Liver (tissue), 8 donors: ENCODE measurements at regions not wholly inside any gene's neighbourhood (a gene's known extent, or its start where the extent isn't known, plus 50 kb on each side); places are given as distances from the start of the nearest gene placed in this dataset.

Experiments used
- DNase-seq: peaks from one replicate; pipeline ENCODE4 v3.0.0-alpha.2; 2017; ENCODE audit warnings: low spot score
- H3K27ac ChIP-seq, 2 donors: one replicate each; pipeline ENCODE4 v1.7.0; 2013; ENCODE audit warnings: inconsistent platforms in 2 of 2, low read length in 2 of 2, control low read depth in 1 of 2, low read depth in 1 of 2, mild to moderate bottlenecking in 1 of 2
- H3K27me3 ChIP-seq, 4 donors: one replicate each; pipeline versions ENCODE4 v1.6.1 to v1.7.0; 2013; ENCODE audit warnings: low read length in 3 of 4, inconsistent platforms in 1 of 4, mild to moderate bottlenecking in 1 of 4, moderate library complexity in 1 of 4; ENCODE audit not compliant: control insufficient read depth in 4 of 4, insufficient read depth in 4 of 4
- H3K36me3 ChIP-seq, 4 donors: one replicate each; pipeline versions ENCODE4 v1.6.1 to v1.7.0; 2013; ENCODE audit warnings: low read length in 3 of 4, mild to moderate bottlenecking in 3 of 4, low read depth in 1 of 4, moderate library complexity in 1 of 4; ENCODE audit not compliant: control insufficient read depth in 4 of 4, insufficient read depth in 3 of 4
- H3K4me1 ChIP-seq, 4 donors: one replicate each; pipeline versions ENCODE4 v1.6.1 to v1.7.0; 2013; ENCODE audit warnings: low read length in 3 of 4, mild to moderate bottlenecking in 3 of 4, moderate library complexity in 1 of 4; ENCODE audit not compliant: control insufficient read depth in 4 of 4, insufficient read depth in 4 of 4
- H3K4me3 ChIP-seq, 3 donors: one replicate each; pipeline versions ENCODE4 v1.6.1 to v1.7.0; 2013; ENCODE audit warnings: low read length in 3 of 3, control low read depth in 1 of 3, low read depth in 1 of 3, mild to moderate bottlenecking in 1 of 3
- H3K9ac ChIP-seq, 2 donors: one replicate each; pipeline ENCODE4 v1.7.0; 2013; ENCODE audit warnings: low read length in 2 of 2, mild to moderate bottlenecking in 2 of 2, moderate library complexity in 2 of 2, control low read depth in 1 of 2, low read depth in 1 of 2
- H3K9me3 ChIP-seq, 4 donors: one replicate each; pipeline versions ENCODE4 v1.6.1 to v1.7.0; 2013; ENCODE audit warnings: low read length in 3 of 4; ENCODE audit not compliant: control insufficient read depth in 4 of 4
- EGR1 ChIP-seq, 2 donors: IDR thresholded peaks; 2 replicates each; pipeline ENCODE4 v1.6.1; 2016 to 2018; ENCODE audit warnings: antibody characterized with exemption in 2 of 2, low read depth in 2 of 2
- FOXA1 ChIP-seq: IDR thresholded peaks from 2 replicates; pipeline ENCODE4 v1.6.1; 2016; ENCODE audit warnings: antibody characterized with exemption
- FOXA2 ChIP-seq: IDR thresholded peaks from 2 replicates; pipeline ENCODE4 v1.6.1; 2016; ENCODE audit warnings: antibody characterized with exemption
- GABPA ChIP-seq, 2 donors: IDR thresholded peaks in 1 of 2; conservative IDR thresholded peaks in 1 of 2; 2 replicates each; pipeline ENCODE4 v1.6.1; 2016; ENCODE audit warnings: antibody characterized with exemption in 2 of 2, mild to moderate bottlenecking in 1 of 2, moderate library complexity in 1 of 2
- HNF4A ChIP-seq, 2 donors: conservative IDR thresholded peaks; 2 replicates each; pipeline ENCODE4 v1.6.1; 2016; ENCODE audit warnings: antibody characterized with exemption in 2 of 2, mild to moderate bottlenecking in 2 of 2
- HNF4G ChIP-seq: IDR thresholded peaks from 2 replicates; pipeline ENCODE4 v1.6.1; 2016; ENCODE audit warnings: antibody characterized with exemption
- JUND ChIP-seq, 2 donors: IDR thresholded peaks; 2 replicates each; pipeline ENCODE4 v1.6.1; 2016; ENCODE audit warnings: antibody characterized with exemption in 2 of 2
- NR2F2 ChIP-seq: IDR thresholded peaks from 2 replicates; pipeline ENCODE4 v1.6.1; 2016; ENCODE audit warnings: antibody characterized with exemption
- RAD21 ChIP-seq, 2 donors: IDR thresholded peaks; 2 replicates each; pipeline ENCODE4 v1.6.1; 2016; ENCODE audit warnings: antibody characterized with exemption in 2 of 2, mild to moderate bottlenecking in 2 of 2
- RXRA ChIP-seq, 2 donors: IDR thresholded peaks; 2 replicates each; pipeline ENCODE4 v1.6.1; 2017 to 2018; ENCODE audit warnings: antibody characterized with exemption in 2 of 2, mild to moderate bottlenecking in 1 of 2
- SP1 ChIP-seq: IDR thresholded peaks from 2 replicates; pipeline ENCODE4 v1.6.1; 2018; ENCODE audit warnings: antibody characterized with exemption, mild to moderate bottlenecking
- TAF1 ChIP-seq: conservative IDR thresholded peaks from 2 replicates; pipeline ENCODE4 v1.6.1; 2016; ENCODE audit warnings: antibody characterized with exemption, mild to moderate bottlenecking
- YY1 ChIP-seq: IDR thresholded peaks from 2 replicates; pipeline ENCODE4 v1.6.1; 2016; ENCODE audit warnings: antibody characterized with exemption, mild to moderate bottlenecking
- WGBS: extraction: QIAGEN DNeasy Blood & Tissue Kit; methylation state at CpG from one replicate; pipeline ENCODE4 v1.1.7; 2013; 5-methylcytosine and 5-hydroxymethylcytosine counted together
- TF ChIP-seq, protein P1 (sequence below): IDR thresholded peaks from 2 replicates; pipeline ENCODE4 v1.6.1; 2016; ENCODE audit warnings: antibody characterized with exemption, mild to moderate bottlenecking
- TF ChIP-seq, protein P2 (sequence below): fragments of 150-350 bp; IDR thresholded peaks from 2 replicates; pipeline ENCODE4 v1.5.1; 2017; ENCODE audit warnings: improper control_type of control experiment, low read depth, low read length; ENCODE audit not compliant: missing input control
- TF ChIP-seq, protein P3 (sequence below): IDR thresholded peaks from 2 replicates; pipeline ENCODE4 v1.6.1; 2016; ENCODE audit warnings: antibody characterized with exemption
- TF ChIP-seq, protein P4 (sequence below): IDR thresholded peaks from 2 replicates; pipeline ENCODE4 v1.6.1; 2016; ENCODE audit warnings: antibody characterized with exemption
- TF ChIP-seq, protein P5 (sequence below): IDR thresholded peaks from 2 replicates; pipeline ENCODE4 v1.6.1; 2016; ENCODE audit warnings: antibody characterized with exemption
- donor health status: healthy.
- donor health status: healthy.
- donor health status: healthy.
- donor health status: healthy.
- donor health status: healthy.

DNA sequence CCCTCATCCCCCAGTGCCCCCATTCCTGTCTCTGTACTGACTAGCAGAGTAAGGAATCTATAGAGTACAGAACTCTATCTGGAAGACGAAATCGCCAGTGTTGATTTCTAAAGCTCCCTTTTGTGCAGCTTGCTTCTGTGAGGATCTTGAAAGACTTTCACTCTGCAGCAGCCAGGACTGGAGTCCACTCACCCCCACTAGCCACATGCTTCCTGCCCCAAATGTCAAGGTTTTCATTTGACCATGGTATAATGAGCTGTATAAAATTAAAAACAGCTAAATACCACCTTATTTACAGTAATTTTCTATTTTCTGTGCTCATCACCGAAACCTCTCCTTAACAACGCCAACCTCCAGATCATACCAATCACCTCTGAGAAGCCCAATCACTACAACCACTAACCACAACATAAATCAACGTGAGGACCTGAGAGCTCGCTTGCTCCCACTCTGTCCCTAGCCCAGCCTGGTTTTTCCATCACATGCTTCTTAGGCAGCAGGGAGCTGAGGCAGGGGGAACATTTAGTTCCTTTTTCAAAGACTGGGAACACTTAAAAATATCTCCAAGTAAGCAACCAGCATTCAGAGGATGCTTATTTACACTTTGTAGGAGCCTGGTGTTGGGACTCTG lies 56.1 kb upstream of the IRF2BP2 start:
- Histone ChIP-seq H3K27me3 (no peaks in the 10 kb centered on the region), H3K9me3 (no peaks in the 10 kb centered on the region), H3K4me1 (peaks cover under 1 to 3% (median 2%) of the 10 kb centered on the region in 4 donors), H3K4me3 (no peak overlapping the region), H3K9ac (no peak overlapping the region), H3K36me3 (no peaks in the 10 kb centered on the region), H3K27ac (no peak overlapping the region)
- TF ChIP-seq FOXA1 (no peak), FOXA2 (no peak), EGR1 (IDR thresholded peaks at IDR 0.05; ENCODE audit: low read depth in 2 of 2) (no peak), NR2F2 (no peak), TAF1 (no peak), GABPA (IDR thresholded peaks at IDR 0.05 in 1 of 2, conservative IDR thresholded peaks at IDR 0.05 in 1 of 2) (no peak), HNF4A (conservative IDR thresholded peaks at IDR 0.05) (no peak), RXRA (IDR thresholded peaks at IDR 0.05) (no peak), SP1 (no peak), HNF4G (no peak), JUND (IDR thresholded peaks at IDR 0.05) (no peak), RAD21 (IDR thresholded peaks at IDR 0.05) (no peak), YY1 (no peak)
- TF ChIP-seq, protein P1, sequence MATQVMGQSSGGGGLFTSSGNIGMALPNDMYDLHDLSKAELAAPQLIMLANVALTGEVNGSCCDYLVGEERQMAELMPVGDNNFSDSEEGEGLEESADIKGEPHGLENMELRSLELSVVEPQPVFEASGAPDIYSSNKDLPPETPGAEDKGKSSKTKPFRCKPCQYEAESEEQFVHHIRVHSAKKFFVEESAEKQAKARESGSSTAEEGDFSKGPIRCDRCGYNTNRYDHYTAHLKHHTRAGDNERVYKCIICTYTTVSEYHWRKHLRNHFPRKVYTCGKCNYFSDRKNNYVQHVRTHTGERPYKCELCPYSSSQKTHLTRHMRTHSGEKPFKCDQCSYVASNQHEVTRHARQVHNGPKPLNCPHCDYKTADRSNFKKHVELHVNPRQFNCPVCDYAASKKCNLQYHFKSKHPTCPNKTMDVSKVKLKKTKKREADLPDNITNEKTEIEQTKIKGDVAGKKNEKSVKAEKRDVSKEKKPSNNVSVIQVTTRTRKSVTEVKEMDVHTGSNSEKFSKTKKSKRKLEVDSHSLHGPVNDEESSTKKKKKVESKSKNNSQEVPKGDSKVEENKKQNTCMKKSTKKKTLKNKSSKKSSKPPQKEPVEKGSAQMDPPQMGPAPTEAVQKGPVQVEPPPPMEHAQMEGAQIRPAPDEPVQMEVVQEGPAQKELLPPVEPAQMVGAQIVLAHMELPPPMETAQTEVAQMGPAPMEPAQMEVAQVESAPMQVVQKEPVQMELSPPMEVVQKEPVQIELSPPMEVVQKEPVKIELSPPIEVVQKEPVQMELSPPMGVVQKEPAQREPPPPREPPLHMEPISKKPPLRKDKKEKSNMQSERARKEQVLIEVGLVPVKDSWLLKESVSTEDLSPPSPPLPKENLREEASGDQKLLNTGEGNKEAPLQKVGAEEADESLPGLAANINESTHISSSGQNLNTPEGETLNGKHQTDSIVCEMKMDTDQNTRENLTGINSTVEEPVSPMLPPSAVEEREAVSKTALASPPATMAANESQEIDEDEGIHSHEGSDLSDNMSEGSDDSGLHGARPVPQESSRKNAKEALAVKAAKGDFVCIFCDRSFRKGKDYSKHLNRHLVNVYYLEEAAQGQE = no peak
- TF ChIP-seq, protein P2, sequence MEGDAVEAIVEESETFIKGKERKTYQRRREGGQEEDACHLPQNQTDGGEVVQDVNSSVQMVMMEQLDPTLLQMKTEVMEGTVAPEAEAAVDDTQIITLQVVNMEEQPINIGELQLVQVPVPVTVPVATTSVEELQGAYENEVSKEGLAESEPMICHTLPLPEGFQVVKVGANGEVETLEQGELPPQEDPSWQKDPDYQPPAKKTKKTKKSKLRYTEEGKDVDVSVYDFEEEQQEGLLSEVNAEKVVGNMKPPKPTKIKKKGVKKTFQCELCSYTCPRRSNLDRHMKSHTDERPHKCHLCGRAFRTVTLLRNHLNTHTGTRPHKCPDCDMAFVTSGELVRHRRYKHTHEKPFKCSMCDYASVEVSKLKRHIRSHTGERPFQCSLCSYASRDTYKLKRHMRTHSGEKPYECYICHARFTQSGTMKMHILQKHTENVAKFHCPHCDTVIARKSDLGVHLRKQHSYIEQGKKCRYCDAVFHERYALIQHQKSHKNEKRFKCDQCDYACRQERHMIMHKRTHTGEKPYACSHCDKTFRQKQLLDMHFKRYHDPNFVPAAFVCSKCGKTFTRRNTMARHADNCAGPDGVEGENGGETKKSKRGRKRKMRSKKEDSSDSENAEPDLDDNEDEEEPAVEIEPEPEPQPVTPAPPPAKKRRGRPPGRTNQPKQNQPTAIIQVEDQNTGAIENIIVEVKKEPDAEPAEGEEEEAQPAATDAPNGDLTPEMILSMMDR = no peak
- TF ChIP-seq, protein P3, sequence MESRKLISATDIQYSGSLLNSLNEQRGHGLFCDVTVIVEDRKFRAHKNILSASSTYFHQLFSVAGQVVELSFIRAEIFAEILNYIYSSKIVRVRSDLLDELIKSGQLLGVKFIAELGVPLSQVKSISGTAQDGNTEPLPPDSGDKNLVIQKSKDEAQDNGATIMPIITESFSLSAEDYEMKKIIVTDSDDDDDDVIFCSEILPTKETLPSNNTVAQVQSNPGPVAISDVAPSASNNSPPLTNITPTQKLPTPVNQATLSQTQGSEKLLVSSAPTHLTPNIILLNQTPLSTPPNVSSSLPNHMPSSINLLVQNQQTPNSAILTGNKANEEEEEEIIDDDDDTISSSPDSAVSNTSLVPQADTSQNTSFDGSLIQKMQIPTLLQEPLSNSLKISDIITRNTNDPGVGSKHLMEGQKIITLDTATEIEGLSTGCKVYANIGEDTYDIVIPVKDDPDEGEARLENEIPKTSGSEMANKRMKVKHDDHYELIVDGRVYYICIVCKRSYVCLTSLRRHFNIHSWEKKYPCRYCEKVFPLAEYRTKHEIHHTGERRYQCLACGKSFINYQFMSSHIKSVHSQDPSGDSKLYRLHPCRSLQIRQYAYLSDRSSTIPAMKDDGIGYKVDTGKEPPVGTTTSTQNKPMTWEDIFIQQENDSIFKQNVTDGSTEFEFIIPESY = no peak
- TF ChIP-seq, protein P4, sequence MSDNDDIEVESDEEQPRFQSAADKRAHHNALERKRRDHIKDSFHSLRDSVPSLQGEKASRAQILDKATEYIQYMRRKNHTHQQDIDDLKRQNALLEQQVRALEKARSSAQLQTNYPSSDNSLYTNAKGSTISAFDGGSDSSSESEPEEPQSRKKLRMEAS = no peak
- DNase-seq = no peak
- WGBS = 91% methylated on average over 6 of the region's 6 CpGs

DNA sequence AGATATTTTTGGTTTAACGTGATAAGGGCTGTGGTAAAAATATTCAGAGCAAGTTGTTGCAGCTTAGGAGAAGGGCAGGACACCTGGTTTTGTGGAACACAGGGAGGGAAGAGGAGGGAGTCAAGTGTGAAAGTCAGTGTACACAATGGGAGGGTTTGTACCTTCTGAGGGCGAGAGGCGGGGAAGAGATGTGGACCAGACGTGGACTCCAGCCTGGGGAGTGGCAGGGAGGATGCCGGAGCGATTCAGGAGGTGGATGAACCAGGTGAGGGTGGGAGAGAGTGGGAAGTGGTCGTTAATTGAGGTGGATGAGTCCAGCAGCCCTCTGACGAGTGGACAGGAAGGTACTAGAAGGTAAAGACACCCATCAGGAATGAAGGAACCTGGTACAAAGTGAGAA lies 52.2 kb upstream of the IRF2BP2 start:
- WGBS = 83% methylated on average over 8 of the region's 8 CpGs
- Histone ChIP-seq H3K4me1 (peaks cover 0 to 10% (median 1%) of the 10 kb centered on the region in 4 donors), H3K36me3 (no peaks in the 10 kb centered on the region), H3K4me3 (no peak overlapping the region), H3K9me3 (no peaks in the 10 kb centered on the region), H3K9ac (no peak overlapping the region), H3K27ac (no peak overlapping the region), H3K27me3 (no peaks in the 10 kb centered on the region)
- TF ChIP-seq, protein P3 = no peak
- TF ChIP-seq GABPA (IDR thresholded peaks at IDR 0.05 in 1 of 2, conservative IDR thresholded peaks at IDR 0.05 in 1 of 2) = no peak
- no peak for TF ChIP-seq FOXA1
- TF ChIP-seq, protein P2 = no peak
- no peak for TF ChIP-seq RAD21 (IDR thresholded peaks at IDR 0.05)
- no peak for TF ChIP-seq HNF4G
- no peak for TF ChIP-seq EGR1 (IDR thresholded peaks at IDR 0.05; ENCODE audit: low read depth in 2 of 2)
- TF ChIP-seq TAF1 = no peak
- TF ChIP-seq HNF4A (conservative IDR thresholded peaks at IDR 0.05) = no peak
- TF ChIP-seq, protein P5, sequence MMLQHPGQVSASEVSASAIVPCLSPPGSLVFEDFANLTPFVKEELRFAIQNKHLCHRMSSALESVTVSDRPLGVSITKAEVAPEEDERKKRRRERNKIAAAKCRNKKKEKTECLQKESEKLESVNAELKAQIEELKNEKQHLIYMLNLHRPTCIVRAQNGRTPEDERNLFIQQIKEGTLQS = no peak
- TF ChIP-seq RXRA (IDR thresholded peaks at IDR 0.05) = no peak
- no peak for TF ChIP-seq JUND (IDR thresholded peaks at IDR 0.05)
- no peak for TF ChIP-seq YY1
- DNase-seq = no peak
